ENCODE measurements at regions not wholly inside any gene's neighbourhood (a gene's known extent, or its start where the extent isn't known, plus 50 kb on each side); places are given as distances from the start of the nearest gene placed in this dataset.
"Not testable (repeated sequence)": the region's sequence is repeated elsewhere in the genome, so short reads cannot be mapped to it uniquely, and the experiment has no call there.

DNA sequence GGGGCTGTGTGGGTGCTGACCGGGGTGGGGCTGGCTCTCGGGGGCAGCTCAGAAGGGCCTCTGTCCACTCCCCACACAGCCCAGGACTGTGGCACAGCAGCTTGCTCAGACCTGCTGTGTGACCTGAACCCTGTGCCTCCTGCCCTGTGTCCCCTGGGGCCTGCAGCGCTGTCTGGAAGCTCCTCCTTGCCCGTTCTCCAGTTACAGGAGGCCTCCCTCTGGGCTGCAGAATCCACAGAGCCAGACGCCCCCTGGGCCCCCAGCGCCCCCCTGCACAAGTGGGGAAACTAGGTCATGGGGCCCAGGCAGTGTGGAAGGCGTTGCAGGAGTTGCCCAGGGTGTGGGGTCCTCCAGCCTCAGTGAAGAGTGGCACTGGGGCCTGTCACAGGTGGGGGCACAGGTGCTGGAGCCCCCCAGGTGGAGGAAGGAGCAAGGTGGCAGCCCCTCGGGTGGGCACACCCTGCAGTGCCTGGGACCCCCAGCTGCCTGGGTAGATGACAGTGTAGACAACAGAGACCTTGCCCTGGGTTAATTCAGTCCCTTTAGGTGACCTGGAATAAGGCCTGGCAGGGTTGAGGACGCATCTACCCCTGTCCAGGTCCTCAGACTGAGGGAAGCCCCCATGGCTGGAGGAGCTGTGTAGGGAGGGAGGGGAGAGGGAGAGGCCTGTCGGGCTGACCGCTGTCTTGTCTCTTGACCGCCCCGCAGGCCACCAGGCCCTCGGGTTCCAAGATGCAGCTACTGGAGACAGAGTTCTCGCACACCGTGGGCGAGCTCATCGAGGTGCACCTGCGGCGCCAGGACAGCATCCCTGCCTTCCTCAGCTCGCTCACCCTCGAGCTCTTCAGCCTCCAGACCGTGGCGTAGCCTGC lies 120.2 kb downstream of the IGLL1 start:
- not testable (repeated sequence) for DNase-seq

DNA sequence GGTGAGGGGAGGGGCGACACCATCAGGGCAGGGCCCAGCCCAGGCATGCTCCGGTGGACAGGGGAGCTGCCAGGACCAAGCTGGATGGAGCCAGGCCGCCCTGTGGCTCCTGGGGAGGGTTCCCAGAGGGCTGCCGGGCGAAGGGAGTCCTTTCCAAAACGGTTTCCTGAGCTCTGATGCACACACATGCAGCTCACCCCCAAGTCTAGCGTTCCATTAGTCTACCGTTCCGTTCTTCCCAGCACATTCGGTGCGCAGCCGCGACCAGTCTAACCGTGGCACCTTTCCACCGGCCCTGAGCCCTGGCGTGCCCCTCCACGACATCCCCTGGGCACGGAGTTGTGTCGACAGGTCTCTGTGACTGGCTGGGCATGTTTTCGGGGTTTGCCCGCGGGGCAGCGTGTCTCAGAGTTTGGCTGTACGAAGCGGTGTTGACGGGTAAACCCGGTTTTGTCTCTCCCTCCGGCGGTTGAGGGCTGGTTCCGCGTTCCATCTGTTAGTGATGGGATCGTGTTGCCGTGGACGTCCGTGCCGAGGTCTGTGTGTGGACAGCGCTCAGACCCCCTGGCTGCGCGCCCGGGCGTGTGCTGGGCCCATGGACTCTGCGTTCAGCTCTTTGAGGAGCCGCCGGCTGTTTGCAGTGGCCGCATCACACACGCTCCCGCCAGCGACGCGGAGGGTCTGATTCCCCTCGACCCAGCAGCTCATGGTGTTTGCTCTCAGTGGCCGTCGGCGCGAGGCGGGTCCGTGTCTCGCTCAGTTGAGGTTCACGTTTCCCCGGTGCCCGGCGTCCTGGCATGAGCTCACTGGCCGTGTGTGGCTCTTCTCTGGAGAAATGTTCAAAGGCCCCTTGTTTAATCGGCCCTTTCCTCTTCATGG lies 121.2 kb downstream of the IGLL1 start:
- DNase-seq = no peak

DNA sequence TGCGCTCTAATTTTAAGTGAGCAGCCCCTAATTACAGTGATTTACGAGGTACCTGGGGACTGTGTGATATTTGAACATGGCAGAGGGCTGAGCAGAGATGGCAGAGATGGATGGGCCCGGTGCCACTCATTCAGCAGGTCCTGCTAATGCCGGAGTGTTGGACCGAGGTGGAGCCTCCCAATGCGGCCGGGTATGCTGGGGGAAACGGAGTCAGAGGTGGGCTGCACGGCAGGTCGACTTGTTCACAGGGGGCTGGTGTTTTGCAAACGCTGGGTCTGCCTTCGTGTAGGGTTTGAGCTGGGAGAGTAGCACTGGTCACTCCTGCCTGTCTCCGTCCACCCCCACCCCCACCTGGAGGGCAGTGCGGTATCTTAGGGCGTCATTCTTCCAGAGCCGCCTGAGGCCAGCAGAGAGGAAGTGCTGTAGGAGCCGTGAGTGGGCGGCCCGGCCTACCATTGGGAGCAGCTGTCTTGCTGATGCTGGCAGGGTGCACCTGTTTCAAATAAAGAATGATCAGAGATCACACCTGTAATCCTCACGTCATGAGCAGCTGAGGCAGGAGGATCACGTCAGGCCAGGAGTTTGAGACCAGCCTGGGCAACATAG lies 122.6 kb downstream of the IGLL1 start:
- DNase-seq = peak; percentile 58

DNA sequence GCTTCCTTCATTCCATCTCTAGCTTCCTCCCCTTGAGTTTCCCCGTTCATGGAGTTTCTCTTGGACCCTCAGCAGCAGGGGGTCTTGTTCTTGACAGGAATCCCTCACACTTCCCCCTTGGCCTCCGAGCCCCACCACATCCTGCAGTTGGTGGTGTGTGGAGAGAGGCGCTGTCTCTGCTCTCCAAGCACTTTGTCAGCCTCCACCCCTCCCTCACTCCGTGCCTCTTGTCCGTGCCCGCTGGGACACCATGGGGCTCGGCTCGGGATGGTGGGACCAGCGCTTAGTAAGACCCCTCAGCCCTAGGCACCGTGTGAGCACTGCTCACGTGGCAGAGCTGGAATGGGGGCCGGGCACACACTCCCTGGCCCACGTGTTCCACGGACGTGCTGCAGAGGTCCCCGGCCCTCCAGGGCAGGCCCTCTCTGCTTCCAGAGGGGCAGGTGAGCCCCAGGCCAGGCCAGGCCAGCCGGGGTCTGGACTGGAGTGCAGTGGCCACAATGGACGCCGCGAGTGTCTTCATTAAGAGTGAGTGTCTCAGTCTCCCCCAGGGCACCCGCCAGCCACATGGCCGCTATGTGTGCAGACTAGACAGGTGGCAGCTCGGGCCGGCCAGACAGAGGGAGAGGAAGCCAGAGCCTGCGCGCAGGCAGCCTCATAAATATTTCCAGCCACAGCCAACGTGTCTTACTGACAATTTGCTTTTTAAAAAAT lies 123.3 kb downstream of the IGLL1 start:
- DNase-seq = peak; percentile 15

DNA sequence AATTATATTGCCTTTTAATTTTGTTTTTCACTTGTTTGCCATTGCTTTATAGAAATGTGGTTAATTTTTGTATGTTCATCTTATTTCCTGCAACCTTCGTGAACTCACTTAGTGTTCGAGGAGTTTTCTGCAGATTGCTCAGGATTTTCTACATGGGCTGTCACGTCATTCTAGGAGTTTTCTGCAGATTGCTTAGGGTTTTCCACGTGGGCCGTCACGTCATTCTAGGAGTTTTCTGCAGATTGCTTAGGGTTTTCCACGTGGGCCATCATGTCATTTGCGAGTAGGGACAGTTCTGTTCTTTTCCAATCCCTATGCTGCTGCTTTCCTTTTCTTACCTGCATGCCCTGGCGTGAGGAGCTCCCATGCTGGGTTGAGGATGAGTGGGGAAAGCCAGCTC lies 125.7 kb downstream of the IGLL1 start:
- DNase-seq = not testable (repeated sequence)

DNA sequence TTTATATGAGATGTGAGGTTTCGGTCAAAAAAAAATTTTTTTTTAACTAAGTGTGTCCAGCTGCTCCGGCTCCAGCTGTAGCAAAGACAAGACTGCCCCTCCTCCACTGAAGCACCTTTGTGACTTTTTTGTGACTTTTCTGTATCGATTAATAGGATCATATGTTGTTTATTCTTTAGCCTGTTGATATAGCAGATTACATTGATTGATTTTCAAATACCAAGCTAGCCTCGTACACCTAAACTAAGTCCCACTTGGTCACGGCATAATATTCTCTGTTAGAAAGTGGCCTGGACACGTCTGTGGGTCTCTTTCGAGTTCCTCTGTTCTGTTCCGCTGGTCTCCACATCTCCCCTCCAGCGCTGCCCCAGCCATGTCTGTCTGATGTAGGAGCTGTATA lies 126.8 kb downstream of the IGLL1 start:
- DNase-seq = no peak

DNA sequence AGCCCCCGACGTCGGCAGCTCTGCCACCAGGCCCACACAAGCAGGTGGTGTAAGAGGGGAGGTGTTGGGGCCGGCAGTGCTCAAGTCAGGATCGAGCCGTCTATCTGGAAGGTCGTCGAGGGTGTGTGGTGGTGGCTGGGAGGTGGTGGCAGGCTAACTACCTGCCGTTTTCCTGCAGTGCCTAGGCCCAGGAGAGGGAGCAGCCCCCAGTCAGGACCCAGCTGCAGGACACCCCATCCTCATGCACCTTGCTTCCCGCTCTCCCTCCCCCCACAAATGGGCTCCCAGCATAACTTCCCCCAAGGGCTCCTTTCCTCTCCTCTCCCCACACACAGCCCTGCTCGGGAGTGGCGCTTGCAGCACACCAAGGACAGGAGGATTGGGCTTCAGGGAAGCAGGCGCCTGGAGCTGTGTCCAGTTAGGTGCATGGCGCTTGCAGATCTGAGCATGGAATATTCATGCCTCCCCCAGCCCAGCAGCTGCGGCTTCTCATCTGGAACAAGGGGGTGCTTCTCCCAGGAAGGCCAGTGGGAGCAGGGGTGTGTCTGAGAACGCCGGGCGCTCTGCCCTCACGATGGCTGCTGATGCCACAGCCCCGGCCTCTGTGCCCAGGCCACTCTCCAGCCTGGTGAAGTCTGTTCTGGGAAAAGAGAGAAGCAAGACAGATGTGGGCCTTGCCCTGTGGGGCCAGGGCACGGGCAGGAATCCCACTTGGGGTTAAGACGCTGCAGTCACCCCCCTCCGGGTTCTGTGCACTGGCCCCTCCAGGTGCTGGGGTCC lies 127.7 kb downstream of the IGLL1 start:
- DNase-seq = no peak

DNA sequence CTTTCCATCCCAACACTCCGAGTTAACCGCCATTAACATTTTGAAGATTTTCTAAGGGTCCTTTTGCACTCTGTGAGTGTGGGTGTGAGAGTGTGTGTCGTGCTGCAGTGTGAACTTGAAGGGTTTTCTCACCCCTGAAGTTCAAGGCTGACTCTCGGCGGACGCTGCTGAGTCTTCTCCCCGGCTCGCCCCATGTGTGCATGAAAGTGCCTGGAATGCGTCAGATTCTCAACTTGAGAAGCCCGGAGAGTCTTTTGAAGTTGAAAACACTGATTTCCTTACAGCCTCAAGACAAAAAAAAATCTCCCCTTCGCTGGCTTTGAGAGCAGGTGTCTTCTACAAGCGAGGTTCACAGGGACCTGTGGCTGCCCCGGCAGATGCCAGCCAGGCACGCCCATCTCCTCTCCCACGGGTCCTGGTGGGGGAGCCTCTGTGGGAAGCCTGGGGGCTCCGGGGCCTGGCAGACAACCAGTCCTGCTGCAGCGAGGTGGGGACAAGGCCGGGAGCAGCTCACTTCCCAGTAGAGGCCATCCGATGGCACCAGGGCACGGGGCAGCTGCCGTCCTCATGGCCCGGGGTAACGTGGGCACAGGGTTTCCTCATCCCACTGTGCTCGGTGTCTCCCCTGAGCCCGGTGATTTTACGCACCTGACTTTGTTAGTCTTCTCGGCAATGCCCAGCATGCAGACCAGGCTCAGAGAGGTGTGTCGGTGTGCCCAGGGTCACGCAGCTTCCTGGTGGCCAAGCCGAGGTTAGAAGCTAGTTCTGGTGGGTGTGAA lies 128.4 kb downstream of the IGLL1 start:
- not testable (repeated sequence) for DNase-seq

DNA sequence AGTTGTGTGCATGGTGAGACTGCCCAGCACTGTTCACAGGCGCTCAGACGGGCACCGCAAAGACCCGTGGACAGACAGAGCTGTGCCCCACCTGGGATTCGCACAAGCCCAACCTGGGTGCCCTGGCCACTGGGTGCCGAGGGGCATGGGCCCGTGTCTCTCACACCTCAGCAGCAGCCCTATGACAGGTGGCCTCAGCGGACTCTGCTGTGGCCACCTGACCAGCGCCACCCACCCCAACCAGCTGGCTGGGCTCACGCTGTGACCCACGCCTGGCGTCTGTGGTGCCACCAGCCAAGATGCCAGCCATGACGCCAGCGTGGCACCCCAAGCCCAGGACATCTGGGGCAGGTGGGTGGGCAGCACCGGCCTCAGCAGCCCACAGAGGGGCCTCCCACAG lies 129.3 kb downstream of the IGLL1 start:
- not testable (repeated sequence) for DNase-seq

DNA sequence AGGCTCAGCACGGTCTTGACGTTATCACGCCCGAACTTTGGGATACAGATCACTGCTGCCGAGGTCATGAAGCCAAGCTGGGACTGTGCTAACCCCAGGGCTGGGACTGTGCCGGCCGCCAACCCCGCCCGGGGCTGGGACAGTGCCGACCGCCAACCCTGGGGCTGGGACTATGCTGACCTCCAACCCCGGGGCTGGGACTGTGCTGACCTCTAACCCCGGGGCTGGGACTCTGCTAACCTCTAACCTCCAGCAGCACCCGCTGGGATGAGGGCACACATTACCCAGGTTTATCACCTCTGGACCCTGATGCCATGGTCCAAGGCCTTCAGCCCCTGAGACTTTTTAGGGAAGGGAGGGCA lies 129.7 kb downstream of the IGLL1 start:
- no peak for DNase-seq

DNA sequence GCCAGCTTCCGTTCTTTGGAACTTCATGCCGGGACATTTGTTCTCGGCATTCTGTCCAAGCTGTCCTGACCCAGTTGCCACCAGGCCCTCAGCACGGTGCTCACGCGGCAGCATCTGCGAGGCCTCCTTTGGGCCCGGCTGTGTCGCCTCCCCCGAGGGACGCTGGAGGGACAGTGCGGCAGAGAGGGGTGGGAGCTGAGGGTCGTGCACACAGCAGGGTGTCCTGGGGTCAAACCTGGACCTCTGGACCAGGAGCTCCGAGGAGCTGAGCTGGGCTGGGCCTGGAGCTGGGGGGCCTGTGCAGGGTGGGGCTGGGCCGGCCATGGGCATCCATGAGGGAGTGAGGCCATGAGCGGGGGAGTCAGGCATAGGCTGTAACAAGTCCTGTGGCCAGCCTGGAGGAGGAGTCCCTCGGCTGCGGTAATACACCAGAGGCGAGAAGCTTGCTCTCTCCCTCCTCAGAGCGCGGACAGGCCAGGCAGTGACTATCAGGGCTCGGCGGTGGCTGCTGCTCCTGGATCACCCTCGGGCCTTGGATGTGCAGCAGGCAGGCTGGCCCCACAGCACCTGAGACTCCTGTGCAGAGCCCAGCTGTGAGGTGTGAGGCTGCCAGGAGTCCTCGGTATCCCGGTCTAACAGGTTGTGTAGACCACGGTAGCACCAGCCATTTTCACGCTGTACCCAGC lies 130.2 kb downstream of the IGLL1 start:
- not testable (repeated sequence) for DNase-seq

DNA sequence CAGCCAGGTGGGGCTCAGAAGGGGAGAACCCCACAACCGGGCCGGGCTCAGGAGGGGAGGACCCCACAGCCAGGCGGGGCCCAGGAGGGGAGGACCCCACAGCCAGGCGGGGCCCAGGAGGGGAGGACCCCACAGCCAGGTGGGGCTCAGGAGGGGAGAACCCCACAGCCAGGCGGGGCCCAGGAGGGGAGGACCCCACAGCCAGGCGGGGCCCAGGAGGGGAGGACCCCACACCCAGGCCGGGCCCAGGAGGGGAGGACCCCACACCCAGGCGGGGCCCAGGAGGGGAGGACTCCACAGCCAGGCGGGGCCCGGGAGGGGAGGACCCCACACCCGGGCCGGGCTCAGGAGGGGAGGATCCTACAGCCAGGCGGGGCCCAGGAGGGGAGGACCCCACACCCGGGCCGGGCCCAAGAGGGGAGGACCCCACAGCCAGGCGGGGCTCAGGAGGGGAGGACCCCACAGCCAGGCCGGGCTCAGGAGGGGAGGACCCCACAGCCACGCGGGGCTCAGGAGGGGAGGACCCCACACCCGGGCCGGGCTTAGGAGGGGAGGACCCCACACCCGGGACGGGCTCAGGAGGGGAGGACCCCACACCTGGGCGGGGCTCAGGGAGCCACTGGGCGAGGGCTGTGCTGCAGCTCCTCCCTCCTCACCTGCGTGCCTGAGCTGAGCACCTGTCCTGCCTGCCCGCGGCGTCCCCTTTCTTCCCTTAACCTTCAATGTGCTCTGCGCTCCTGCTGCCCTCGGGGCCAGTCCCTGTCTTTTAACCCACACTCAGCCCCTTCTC lies 131.4 kb downstream of the IGLL1 start:
- DNase-seq = not testable (repeated sequence)

DNA sequence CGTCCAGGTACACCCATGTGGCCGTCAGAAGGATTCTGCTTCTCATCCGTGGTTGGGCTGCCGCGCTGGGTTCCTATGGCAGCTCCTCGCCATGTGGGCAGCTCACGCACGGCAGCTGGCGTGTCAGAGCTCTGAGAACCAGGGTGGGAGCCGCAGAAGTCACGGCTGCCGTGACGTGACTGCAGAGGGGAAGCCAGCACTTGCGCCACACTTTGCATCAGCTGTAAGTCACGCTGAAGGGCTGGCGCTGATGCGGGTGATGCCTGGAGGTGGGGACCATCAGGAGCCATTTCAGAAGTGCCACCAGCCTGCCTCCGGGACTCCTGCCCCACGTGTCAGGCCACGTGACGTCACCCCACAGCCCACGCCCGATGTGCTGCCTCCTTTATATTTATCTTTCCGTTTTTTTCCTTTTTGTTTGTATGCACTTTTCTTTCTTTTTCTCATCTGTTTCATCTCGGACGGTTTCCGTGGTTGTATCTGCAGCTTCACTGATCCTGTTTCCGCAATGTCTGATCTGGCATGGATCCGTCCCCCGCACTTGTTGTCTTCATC lies 133.2 kb downstream of the IGLL1 start:
- no peak for DNase-seq

DNA sequence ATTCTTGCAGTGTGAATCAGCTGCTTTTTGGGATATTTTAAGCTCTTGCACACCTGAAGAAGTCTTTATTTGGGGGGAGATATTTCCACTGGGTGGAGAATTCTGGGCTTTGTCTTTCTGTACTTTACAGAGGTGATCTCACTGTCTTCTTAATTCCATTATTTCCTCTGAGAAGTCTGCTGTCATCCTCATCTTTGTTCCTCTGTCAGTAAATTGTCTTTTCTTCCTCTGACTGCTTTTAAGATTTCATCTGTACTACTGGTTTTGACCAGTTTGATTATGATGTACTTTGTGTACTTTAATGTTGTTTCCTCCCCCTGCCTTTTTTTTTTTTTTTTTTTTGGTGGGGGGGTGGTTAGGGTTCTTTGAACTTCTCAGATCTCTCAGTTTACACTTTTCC lies 133.9 kb downstream of the IGLL1 start:
- DNase-seq = not testable (repeated sequence)

DNA sequence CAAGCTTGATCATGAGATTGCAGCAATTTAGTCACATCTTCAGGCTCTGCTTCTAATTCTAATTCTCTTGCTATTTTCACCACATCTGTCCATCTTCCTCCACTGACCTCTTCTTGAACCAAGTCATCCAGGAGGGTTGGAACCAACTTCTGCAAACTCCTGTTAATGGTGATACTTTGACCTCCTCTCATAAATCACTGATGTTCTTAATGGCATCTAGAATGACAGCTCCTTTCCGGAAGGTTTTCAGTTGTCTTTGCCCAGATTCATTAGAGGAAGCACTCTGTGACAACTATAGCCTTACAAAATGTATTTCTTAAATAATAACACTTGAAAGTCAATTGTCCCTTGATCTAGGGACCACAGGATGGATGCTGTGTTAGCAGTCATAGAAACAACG lies 136.2 kb downstream of the IGLL1 start:
- not testable (repeated sequence) for DNase-seq

DNA sequence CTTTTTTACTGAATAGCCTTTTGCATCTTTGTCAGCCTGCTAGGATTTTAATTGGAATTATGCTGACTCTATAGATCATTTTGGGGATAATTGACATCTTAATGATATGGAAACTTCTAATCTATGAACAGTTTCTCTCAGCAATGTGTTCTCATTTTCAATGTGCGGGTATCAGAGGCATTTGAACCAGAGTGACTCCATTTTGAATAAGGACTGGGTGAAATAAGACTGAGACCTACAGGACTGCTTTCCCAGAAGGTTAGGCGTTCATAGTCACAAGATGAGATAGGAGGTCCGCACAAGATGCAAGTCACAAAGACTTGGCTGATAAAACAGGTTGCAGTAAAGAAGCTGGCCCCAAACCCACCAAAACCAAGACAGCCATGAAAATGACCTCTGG lies 140.5 kb downstream of the IGLL1 start:
- not testable (repeated sequence) for DNase-seq

DNA sequence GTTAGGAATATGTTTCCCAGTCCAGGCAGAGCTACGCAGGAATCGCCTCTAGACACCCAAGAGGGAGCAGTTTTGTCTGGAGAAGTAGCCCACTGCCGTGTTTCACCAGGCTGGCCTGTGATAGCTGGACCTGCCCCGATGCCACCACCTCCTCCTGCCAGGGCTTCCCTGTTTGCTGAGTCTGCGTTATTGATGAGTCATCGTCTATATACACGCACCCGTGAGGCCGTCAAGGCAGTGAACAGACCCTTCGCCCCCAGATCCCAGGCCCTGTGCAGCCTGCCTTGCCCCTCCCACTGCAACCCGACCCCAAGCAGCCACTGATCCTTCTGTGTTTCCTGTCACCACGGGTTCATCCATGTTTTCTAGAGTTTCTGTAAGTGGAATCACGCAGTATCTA lies 141.9 kb downstream of the IGLL1 start:
- DNase-seq = no peak

DNA sequence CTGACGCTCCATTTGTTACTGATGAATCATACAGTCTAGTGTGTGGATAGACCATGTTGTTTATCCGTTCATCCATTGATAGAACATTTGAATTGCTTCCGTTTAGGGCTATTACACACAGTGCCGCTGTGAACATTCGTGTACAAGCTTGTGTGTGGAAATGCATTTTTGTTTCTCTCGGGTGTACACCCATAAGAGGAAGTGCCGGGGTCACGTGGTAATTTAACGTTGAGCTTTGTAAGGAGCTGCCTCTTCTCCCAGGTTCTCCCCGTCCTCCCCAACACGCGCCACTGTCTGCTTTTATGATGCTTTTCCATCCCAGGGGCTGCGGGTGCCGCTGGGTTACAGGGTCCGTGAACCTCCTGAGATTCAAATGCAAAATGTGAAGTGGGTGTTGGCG lies 142.3 kb downstream of the IGLL1 start:
- DNase-seq = no peak

DNA sequence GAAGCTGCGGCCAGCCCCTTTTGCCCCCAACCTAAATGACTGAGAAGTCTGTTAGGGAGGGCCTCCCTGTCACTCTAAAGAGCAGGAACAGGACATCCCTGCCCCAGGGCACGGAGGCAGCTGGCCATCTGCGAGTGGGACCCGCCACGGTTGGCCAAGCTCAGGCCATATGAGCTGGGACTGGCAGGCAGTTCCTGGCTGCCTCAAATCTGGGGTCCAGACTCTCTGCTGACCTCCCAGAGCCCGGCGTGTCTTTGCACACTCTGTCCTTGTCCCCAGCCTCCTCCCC lies 143.0 kb downstream of the IGLL1 start:
- DNase-seq = not testable (repeated sequence)

Measured in RPMI8226 (cell line).